Esophagus muscularis mucosa (tissue), 4 donors: ENCODE measurements at regions not wholly inside any gene's neighbourhood (a gene's known extent, or its start where the extent isn't known, plus 50 kb on each side); places are given as distances from the start of the nearest gene placed in this dataset.

Experiments used
- EP300 ChIP-seq: sonication (generic); formaldehyde crosslinking; IDR thresholded peaks from one replicate; pipeline ENCODE4 v1.6.1; 2017; ENCODE audit warnings: antibody characterized with exemption
- POLR2A ChIP-seq: fragments of 450-650 bp; IDR thresholded peaks from one replicate; pipeline ENCODE4 v1.6.1; 2017; ENCODE audit warnings: antibody characterized with exemption, moderate library complexity, mild to moderate bottlenecking, low read depth
- POLR2AphosphoS5 ChIP-seq, 2 donors: sonication (generic); formaldehyde crosslinking; IDR thresholded peaks; one replicate each; pipeline ENCODE4 v1.6.1; 2017; ENCODE audit warnings: antibody characterized with exemption in 2 of 2
- TF ChIP-seq, protein P1 (sequence below), 3 experiments: fragments of 200-600 bp in 2 of 3; fragments of 450-650 bp in 1 of 3; sonication (generic) in 2 of 3; IDR thresholded peaks; one replicate each; pipeline ENCODE4 v1.5.1; 2017 to 2019; ENCODE audit warnings: antibody characterized with exemption in 3 of 3, mild to moderate bottlenecking in 2 of 3, moderate library complexity in 1 of 3

DNA sequence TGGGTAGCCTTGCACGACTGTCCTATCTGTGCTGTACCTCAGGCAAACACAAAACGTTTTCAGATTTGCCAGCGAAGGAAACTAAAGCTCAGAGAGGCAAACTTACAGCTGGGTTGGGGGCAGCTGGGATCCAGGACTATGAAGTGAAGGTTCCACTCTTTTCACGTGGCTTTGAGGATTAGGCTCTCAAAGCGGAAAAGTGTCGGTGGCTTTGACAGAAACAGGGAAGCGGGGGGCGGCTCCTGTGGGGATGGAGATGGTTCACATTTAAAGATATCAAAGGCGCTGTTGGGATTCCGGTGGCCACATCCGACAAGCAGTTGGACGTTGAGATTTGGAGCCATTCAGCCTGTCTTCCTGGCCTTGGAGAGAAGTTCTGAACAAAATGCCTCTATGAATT, 958.3 kb upstream of the ZNF722 start:
- TF ChIP-seq, protein P1, sequence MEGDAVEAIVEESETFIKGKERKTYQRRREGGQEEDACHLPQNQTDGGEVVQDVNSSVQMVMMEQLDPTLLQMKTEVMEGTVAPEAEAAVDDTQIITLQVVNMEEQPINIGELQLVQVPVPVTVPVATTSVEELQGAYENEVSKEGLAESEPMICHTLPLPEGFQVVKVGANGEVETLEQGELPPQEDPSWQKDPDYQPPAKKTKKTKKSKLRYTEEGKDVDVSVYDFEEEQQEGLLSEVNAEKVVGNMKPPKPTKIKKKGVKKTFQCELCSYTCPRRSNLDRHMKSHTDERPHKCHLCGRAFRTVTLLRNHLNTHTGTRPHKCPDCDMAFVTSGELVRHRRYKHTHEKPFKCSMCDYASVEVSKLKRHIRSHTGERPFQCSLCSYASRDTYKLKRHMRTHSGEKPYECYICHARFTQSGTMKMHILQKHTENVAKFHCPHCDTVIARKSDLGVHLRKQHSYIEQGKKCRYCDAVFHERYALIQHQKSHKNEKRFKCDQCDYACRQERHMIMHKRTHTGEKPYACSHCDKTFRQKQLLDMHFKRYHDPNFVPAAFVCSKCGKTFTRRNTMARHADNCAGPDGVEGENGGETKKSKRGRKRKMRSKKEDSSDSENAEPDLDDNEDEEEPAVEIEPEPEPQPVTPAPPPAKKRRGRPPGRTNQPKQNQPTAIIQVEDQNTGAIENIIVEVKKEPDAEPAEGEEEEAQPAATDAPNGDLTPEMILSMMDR (IDR thresholded peaks at IDR 0.05) = no peak
- TF ChIP-seq POLR2A (no peak), POLR2AphosphoS5 (IDR thresholded peaks at IDR 0.05) (no peak), EP300 (no peak)
